ENCODE measurements at regions not wholly inside any gene's neighbourhood (a gene's known extent, or its start where the extent isn't known, plus 50 kb on each side); places are given as distances from the start of the nearest gene placed in this dataset.

DNA sequence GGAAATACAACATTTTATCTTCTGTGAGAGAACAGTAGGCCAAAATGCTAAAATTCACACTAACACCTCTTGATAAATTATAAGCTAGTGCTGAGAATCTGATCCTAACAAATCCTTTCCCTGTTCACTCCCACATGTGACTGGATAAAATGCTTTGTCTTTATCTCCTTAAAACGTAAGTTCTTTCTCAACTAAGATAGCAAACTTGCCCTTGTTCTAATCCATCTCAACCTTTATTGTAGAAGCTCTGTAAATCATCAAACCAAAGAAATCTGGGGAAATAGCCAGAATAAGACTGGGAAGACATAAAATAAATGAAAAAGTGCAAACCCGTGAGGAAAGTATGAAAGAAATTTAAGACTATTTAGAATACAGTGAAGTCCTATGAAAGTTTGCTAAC is 1058.4 kb upstream of the ACVR2A start:
- TF ChIP-seq TCF4 (CRISPR knock-in tag; IDR thresholded peaks at IDR 0.05; ENCODE audit: borderline replicate concordance) (no peak), SNAI2 (CRISPR knock-in tag; IDR thresholded peaks at IDR 0.05) (no peak)
- no peak for ATAC-seq

DNA sequence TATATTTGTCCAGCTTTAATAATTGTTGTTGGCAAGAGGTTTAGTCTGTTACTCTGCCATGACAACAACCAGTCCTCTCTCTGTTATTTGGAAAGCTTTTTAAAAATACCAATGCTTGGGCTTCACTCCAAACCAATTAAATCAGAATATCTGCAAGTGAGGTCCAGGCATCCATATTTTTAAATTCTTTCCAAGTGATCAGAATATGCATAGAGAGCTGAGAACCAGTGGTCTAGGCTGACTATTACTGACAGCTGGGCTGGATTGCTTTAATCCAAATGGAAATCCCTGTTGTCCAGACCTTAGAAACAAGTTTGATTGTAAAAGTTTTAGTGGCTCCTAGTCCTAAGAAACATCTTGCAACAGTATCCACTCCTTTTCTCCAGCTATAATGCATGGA is 1059.7 kb upstream of the ACVR2A start:
- ATAC-seq, result peak; percentile 59
- no peak for TF ChIP-seq ZNF70 (CRISPR knock-in tag; IDR thresholded peaks at IDR 0.05)
- no peak for TF ChIP-seq ZFP30 (CRISPR knock-in tag; IDR thresholded peaks at IDR 0.05)
- no peak for TF ChIP-seq CSDC2 (CRISPR knock-in tag; IDR thresholded peaks at IDR 0.05)
- TF ChIP-seq GLIS3 (CRISPR knock-in tag; IDR thresholded peaks at IDR 0.05), result no peak
- TF ChIP-seq, protein P1, sequence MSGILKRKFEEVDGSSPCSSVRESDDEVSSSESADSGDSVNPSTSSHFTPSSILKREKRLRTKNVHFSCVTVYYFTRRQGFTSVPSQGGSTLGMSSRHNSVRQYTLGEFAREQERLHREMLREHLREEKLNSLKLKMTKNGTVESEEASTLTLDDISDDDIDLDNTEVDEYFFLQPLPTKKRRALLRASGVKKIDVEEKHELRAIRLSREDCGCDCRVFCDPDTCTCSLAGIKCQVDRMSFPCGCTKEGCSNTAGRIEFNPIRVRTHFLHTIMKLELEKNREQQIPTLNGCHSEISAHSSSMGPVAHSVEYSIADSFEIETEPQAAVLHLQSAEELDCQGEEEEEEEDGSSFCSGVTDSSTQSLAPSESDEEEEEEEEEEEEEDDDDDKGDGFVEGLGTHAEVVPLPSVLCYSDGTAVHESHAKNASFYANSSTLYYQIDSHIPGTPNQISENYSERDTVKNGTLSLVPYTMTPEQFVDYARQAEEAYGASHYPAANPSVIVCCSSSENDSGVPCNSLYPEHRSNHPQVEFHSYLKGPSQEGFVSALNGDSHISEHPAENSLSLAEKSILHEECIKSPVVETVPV (CRISPR knock-in tag; IDR thresholded peaks at IDR 0.05), result no peak
- no peak for TF ChIP-seq PPARA (CRISPR knock-in tag; IDR thresholded peaks at IDR 0.05; ENCODE audit: borderline replicate concordance)
- TF ChIP-seq ZFP3 (CRISPR knock-in tag; IDR thresholded peaks at IDR 0.05), result no peak
- no peak for TF ChIP-seq SNAI2 (CRISPR knock-in tag; IDR thresholded peaks at IDR 0.05)
- TF ChIP-seq TOX (CRISPR knock-in tag; IDR thresholded peaks at IDR 0.05; ENCODE audit: borderline replicate concordance), result no peak
- TF ChIP-seq ARNTL (CRISPR knock-in tag; IDR thresholded peaks at IDR 0.05; ENCODE audit: borderline replicate concordance, low read depth), result no peak
- TF ChIP-seq BACH2 (CRISPR knock-in tag; IDR thresholded peaks at IDR 0.05; ENCODE audit: borderline replicate concordance), result no peak
- no peak for TF ChIP-seq ZNF8 (CRISPR knock-in tag; IDR thresholded peaks at IDR 0.05)
- no peak for TF ChIP-seq ISL1 (CRISPR knock-in tag; IDR thresholded peaks at IDR 0.05)
- TF ChIP-seq ESRRG (CRISPR knock-in tag; IDR thresholded peaks at IDR 0.05), result no peak
- TF ChIP-seq RARB (CRISPR knock-in tag; IDR thresholded peaks at IDR 0.05), result no peak
- TF ChIP-seq, protein P2, sequence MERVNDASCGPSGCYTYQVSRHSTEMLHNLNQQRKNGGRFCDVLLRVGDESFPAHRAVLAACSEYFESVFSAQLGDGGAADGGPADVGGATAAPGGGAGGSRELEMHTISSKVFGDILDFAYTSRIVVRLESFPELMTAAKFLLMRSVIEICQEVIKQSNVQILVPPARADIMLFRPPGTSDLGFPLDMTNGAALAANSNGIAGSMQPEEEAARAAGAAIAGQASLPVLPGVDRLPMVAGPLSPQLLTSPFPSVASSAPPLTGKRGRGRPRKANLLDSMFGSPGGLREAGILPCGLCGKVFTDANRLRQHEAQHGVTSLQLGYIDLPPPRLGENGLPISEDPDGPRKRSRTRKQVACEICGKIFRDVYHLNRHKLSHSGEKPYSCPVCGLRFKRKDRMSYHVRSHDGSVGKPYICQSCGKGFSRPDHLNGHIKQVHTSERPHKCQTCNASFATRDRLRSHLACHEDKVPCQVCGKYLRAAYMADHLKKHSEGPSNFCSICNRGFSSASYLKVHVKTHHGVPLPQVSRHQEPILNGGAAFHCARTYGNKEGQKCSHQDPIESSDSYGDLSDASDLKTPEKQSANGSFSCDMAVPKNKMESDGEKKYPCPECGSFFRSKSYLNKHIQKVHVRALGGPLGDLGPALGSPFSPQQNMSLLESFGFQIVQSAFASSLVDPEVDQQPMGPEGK (CRISPR knock-in tag; IDR thresholded peaks at IDR 0.05; ENCODE audit: borderline replicate concordance), result no peak

DNA sequence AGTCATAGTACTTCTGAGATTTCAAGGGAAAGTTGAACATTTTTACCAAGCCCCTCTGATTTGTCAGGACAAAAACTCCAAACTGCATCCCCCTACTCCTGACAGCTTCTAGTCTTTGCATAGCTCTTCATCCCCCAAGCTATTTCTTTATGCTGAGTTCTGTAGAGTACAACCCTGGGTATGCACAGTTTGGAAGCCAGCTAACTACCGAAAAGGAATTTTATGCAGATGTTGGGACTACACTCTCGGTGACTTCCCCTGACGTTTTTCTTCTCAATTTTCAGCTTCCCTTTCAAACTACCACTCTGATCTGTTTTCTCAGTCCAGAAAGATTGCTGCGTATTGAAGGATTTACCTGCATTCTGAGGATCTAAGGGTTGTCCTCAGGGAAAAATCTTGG is 1060.2 kb upstream of the ACVR2A start:
- TF ChIP-seq ISL1 (CRISPR knock-in tag; IDR thresholded peaks at IDR 0.05) (no peak), BACH2 (CRISPR knock-in tag; IDR thresholded peaks at IDR 0.05; ENCODE audit: borderline replicate concordance) (no peak), ZNF70 (CRISPR knock-in tag; IDR thresholded peaks at IDR 0.05) (no peak), TOX (CRISPR knock-in tag; IDR thresholded peaks at IDR 0.05; ENCODE audit: borderline replicate concordance) (no peak), ZNF565 (CRISPR knock-in tag; conservative IDR thresholded peaks at IDR 0.05; ENCODE audit: low read depth) (no peak), PPARA (CRISPR knock-in tag; IDR thresholded peaks at IDR 0.05; ENCODE audit: borderline replicate concordance) (no peak), OSR1 (CRISPR knock-in tag; IDR thresholded peaks at IDR 0.05) (no peak), TCF4 (CRISPR knock-in tag; IDR thresholded peaks at IDR 0.05; ENCODE audit: borderline replicate concordance) (no peak), ZFP3 (CRISPR knock-in tag; IDR thresholded peaks at IDR 0.05) (no peak), RARB (CRISPR knock-in tag; IDR thresholded peaks at IDR 0.05) (no peak), ESRRG (CRISPR knock-in tag; IDR thresholded peaks at IDR 0.05) (no peak), ZC3H10 (CRISPR knock-in tag; IDR thresholded peaks at IDR 0.05) (no peak), SNAI2 (CRISPR knock-in tag; IDR thresholded peaks at IDR 0.05) (no peak), CSDC2 (CRISPR knock-in tag; IDR thresholded peaks at IDR 0.05) (no peak), GLIS3 (CRISPR knock-in tag; IDR thresholded peaks at IDR 0.05) (no peak)
- TF ChIP-seq, protein P1 (CRISPR knock-in tag; IDR thresholded peaks at IDR 0.05), result no peak
- TF ChIP-seq, protein P3, sequence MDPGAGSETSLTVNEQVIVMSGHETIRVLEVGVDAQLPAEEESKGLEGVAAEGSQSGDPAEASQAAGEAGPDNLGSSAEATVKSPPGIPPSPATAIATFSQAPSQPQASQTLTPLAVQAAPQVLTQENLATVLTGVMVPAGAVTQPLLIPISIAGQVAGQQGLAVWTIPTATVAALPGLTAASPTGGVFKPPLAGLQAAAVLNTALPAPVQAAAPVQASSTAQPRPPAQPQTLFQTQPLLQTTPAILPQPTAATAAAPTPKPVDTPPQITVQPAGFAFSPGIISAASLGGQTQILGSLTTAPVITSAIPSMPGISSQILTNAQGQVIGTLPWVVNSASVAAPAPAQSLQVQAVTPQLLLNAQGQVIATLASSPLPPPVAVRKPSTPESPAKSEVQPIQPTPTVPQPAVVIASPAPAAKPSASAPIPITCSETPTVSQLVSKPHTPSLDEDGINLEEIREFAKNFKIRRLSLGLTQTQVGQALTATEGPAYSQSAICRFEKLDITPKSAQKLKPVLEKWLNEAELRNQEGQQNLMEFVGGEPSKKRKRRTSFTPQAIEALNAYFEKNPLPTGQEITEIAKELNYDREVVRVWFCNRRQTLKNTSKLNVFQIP (CRISPR knock-in tag; IDR thresholded peaks at IDR 0.05; ENCODE audit: borderline replicate concordance, low read depth), result no peak
- TF ChIP-seq, protein P4, sequence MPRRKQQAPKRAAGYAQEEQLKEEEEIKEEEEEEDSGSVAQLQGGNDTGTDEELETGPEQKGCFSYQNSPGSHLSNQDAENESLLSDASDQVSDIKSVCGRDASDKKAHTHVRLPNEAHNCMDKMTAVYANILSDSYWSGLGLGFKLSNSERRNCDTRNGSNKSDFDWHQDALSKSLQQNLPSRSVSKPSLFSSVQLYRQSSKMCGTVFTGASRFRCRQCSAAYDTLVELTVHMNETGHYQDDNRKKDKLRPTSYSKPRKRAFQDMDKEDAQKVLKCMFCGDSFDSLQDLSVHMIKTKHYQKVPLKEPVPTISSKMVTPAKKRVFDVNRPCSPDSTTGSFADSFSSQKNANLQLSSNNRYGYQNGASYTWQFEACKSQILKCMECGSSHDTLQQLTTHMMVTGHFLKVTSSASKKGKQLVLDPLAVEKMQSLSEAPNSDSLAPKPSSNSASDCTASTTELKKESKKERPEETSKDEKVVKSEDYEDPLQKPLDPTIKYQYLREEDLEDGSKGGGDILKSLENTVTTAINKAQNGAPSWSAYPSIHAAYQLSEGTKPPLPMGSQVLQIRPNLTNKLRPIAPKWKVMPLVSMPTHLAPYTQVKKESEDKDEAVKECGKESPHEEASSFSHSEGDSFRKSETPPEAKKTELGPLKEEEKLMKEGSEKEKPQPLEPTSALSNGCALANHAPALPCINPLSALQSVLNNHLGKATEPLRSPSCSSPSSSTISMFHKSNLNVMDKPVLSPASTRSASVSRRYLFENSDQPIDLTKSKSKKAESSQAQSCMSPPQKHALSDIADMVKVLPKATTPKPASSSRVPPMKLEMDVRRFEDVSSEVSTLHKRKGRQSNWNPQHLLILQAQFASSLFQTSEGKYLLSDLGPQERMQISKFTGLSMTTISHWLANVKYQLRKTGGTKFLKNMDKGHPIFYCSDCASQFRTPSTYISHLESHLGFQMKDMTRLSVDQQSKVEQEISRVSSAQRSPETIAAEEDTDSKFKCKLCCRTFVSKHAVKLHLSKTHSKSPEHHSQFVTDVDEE (CRISPR knock-in tag; IDR thresholded peaks at IDR 0.05), result no peak
- TF ChIP-seq, protein P2 (CRISPR knock-in tag; IDR thresholded peaks at IDR 0.05; ENCODE audit: borderline replicate concordance), result no peak
- ATAC-seq, result no peak
